ENCODE measurements at regions not wholly inside any gene's neighbourhood (a gene's known extent, or its start where the extent isn't known, plus 50 kb on each side); places are given as distances from the start of the nearest gene placed in this dataset.

DNA sequence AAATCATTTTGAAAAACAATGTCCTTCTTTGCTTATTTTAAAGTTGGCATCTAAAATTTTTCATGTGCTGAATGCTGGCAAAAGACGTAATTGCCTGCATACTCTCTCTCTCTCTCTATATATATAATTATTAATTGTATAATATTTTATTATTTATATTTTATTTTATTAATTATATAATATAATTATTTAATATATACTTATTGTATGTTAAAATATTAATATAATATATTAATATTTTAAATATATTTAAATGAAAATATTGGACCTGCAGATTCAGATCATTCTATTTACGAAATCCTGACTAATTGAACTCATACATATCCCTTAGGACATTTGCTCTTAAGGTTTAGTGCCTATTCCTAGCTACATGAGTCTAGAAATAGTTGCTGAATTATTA lies 144.7 kb upstream of the VCX start:
- Mint-ChIP-seq H3K36me3 (ENCODE audit: low read depth) (no peaks in the 10 kb centered on the region), H3K27me3 (ENCODE audit: low read depth) (no peaks in the 10 kb centered on the region)

DNA sequence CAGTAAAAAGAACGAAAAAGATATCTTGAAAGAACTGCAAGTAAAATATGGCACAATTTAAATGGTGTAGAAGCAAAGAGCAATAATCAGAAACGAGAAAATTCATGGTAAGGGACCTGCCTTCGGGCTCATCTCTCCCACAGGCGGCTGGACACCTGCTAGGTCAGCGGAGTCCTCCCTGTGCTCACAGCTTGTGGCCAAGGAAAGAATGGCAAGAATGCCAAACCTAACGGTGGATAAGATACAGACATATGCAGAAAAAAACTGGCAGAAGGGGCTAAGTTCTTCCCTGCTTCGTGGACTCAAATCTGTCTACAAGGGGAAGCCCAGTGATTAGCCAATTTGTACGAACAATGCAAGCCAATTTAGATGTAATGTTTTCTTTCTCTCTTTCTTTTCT lies 152.1 kb upstream of the VCX start:
- H3K27me3 Mint-ChIP-seq (ENCODE audit: low read depth) = no peaks in the 10 kb centered on the region

More for the DNA sequence above, 144.7 kb upstream of the VCX start:
- H3K27ac Mint-ChIP-seq (ENCODE audit: unreplicated experiment) = no peak overlapping the region
- no peak overlapping the region for H3K4me3 Mint-ChIP-seq
- peaks cover 12% of the 10 kb centered on the region for H3K4me1 Mint-ChIP-seq
- DNase-seq (ENCODE audit: low read depth, low spot score) = no peak
- TF ChIP-seq, protein P1, sequence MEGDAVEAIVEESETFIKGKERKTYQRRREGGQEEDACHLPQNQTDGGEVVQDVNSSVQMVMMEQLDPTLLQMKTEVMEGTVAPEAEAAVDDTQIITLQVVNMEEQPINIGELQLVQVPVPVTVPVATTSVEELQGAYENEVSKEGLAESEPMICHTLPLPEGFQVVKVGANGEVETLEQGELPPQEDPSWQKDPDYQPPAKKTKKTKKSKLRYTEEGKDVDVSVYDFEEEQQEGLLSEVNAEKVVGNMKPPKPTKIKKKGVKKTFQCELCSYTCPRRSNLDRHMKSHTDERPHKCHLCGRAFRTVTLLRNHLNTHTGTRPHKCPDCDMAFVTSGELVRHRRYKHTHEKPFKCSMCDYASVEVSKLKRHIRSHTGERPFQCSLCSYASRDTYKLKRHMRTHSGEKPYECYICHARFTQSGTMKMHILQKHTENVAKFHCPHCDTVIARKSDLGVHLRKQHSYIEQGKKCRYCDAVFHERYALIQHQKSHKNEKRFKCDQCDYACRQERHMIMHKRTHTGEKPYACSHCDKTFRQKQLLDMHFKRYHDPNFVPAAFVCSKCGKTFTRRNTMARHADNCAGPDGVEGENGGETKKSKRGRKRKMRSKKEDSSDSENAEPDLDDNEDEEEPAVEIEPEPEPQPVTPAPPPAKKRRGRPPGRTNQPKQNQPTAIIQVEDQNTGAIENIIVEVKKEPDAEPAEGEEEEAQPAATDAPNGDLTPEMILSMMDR (conservative IDR thresholded peaks at IDR 0.05) = no peak
- H3K9me3 Mint-ChIP-seq = peaks cover 8% of the 10 kb centered on the region

DNA sequence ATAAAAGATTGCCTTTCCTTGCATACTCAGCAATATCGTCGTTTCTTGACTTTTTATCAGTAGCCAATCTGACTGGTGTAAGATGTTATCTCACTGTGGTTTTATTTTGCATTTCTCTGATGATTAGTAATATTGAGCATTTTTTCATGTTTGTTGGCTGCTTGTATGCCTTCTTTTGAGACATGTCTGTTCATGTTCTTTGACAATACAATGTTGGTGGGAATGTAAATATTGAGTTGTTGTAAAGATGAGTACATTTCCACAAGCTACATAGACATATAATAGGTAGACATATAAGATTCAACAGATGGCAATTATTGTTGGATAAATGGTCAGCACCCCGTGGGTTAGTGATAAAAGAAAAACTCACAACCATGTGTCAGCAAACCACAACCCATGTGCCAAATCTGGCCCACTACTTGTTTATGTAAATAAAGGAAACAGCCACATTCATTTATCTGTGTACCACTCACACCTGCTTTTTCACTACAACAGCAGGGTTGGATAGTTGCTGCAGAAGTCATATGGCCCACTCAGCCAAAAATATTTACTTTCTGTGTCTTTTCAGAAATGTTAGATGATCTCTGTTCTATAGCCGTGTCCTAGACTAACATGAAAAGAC lies 153.1 kb upstream of the VCX start:
- TF ChIP-seq, protein P1 (conservative IDR thresholded peaks at IDR 0.05) = no peak
- DNase-seq (ENCODE audit: low read depth, low spot score) = no peak
- no peaks in the 10 kb centered on the region for H3K27me3 Mint-ChIP-seq (ENCODE audit: low read depth)
- H3K36me3 Mint-ChIP-seq (ENCODE audit: low read depth) = peaks cover 2% of the 10 kb centered on the region
- H3K4me1 Mint-ChIP-seq = peaks cover 7% of the 10 kb centered on the region
- H3K27ac Mint-ChIP-seq (ENCODE audit: unreplicated experiment) = no peak overlapping the region
- peaks cover 4% of the 10 kb centered on the region for H3K9me3 Mint-ChIP-seq
- no peak overlapping the region for H3K4me3 Mint-ChIP-seq

More for the DNA sequence above, 152.1 kb upstream of the VCX start:
- no peak overlapping the region for H3K4me3 Mint-ChIP-seq
- peaks cover 2% of the 10 kb centered on the region for H3K36me3 Mint-ChIP-seq (ENCODE audit: low read depth)
- peaks cover 4% of the 10 kb centered on the region for H3K9me3 Mint-ChIP-seq
- peaks cover 7% of the 10 kb centered on the region for H3K4me1 Mint-ChIP-seq
- no peak for DNase-seq (ENCODE audit: low read depth, low spot score)
- TF ChIP-seq, protein P1 (conservative IDR thresholded peaks at IDR 0.05) = no peak
- no peak overlapping the region for H3K27ac Mint-ChIP-seq (ENCODE audit: unreplicated experiment)

DNA sequence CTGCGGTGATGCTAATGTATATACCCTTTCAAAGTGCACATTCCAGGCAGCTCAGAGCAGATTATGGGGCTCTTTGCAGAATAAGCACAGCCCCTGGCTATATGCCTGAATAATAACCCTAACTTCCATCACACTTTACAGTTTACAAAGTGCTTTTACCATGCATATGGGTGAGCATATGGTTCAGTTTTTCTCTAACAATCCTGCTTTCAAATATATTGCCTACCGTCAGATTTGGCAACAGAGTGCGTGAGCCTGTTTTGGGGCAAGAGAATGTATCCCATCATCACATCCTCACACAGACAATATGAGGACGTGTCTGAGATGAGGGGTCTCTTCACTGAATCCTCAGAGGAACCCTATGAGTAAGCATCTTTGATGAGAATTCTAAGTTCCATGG lies 162.8 kb upstream of the VCX start:
- H3K27me3 Mint-ChIP-seq (ENCODE audit: low read depth) = no peaks in the 10 kb centered on the region
- H3K9me3 Mint-ChIP-seq = peaks cover 2% of the 10 kb centered on the region

DNA sequence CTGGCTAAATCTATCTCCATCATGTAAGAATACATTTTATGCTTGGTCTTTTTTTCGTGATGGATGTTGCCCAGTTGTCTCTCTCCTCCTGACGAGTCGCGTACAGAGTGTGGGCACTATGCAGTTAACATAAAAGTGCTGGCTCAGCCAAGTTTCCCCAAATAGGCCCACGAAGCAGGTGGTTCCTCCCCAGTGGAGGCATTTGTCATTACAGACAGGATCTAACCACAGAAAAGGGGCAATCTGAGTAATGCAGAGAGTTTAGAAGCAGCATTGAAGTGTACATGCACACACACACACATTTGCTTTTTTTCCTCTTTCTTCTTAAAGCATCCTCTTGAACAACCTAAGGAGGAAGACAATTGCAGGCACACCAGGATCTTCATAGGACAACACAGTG lies 188.7 kb upstream of the VCX start:
- Mint-ChIP-seq H3K4me3 (no peak overlapping the region), H3K9me3 (peaks cover 14% of the 10 kb centered on the region), H3K36me3 (ENCODE audit: low read depth) (peaks cover 29% of the 10 kb centered on the region), H3K4me1 (no peaks in the 10 kb centered on the region), H3K27ac (ENCODE audit: unreplicated experiment) (no peak overlapping the region), H3K27me3 (ENCODE audit: low read depth) (no peaks in the 10 kb centered on the region)
- TF ChIP-seq, protein P1 (conservative IDR thresholded peaks at IDR 0.05) = no peak
- DNase-seq (ENCODE audit: low read depth, low spot score) = no peak

More for the DNA sequence above, 162.8 kb upstream of the VCX start:
- Mint-ChIP-seq H3K4me3 (no peak overlapping the region), H3K4me1 (no peaks in the 10 kb centered on the region), H3K36me3 (ENCODE audit: low read depth) (no peaks in the 10 kb centered on the region), H3K27ac (ENCODE audit: unreplicated experiment) (no peak overlapping the region)
- DNase-seq (ENCODE audit: low read depth, low spot score) = no peak
- TF ChIP-seq, protein P1 (conservative IDR thresholded peaks at IDR 0.05) = no peak

Measured in neural crest cell (in vitro differentiated cells).